ENCODE measurements at regions not wholly inside any gene's neighbourhood (a gene's known extent, or its start where the extent isn't known, plus 50 kb on each side); places are given as distances from the start of the nearest gene placed in this dataset.

DNA sequence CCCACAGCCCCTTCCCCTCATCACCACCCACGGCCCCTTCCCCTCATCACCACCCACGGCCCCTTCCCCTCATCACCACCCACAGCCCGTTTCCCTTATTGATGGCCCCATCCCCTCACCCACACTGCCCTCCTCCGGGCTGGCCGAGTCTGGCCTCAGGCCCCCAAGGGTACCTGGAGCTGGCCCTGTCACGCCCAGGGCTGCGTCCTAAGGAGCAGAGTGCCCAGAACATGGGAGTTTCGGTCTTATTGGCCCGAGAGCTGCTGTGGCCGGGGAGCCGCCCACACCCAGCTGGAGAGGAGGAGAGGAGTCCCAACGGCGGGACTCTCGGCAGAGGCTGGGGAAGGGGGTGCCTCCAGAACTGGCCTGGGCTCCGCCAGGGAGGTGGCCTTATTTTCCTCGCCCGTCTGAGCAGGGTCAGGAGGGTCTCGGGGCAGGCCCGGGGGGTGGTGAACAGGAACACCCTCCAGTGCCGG, 182.3 kb downstream of the KIF26A start:
- Histone ChIP-seq H3K27me3 (ENCODE audit: insufficient read depth, low read length) (no peaks in the 10 kb centered on the region), H3K36me3 (ENCODE audit: insufficient read depth, low read length) (no peaks in the 10 kb centered on the region), H3K4me3 (ENCODE audit: insufficient read depth, low read length) (no peak overlapping the region), H3K4me1 (ENCODE audit: insufficient read depth, low read length) (no peaks in the 10 kb centered on the region), H3K79me2 (ENCODE audit: insufficient read depth, low read length) (no peaks in the 10 kb centered on the region), H3K9me3 (ENCODE audit: low read depth, low read length) (no peaks in the 10 kb centered on the region), H4K20me1 (ENCODE audit: insufficient read depth, low read length) (no peaks in the 10 kb centered on the region), H2AFZ (ENCODE audit: low read length) (no peak overlapping the region), H3K27ac (ENCODE audit: low read depth, low read length) (no peak overlapping the region), H3K4me2 (ENCODE audit: insufficient read depth, low read length) (no peak overlapping the region)
- peak; percentile 32 for DNase-seq (ENCODE audit: insufficient read length, low spot score, missing footprints)
- no peak for TF ChIP-seq CTCF (IDR thresholded peaks at IDR 0.05; ENCODE audit: extremely low read depth, low read depth, low read length)

- Histone ChIP-seq H3K4me3 (ENCODE audit: insufficient read depth, low read length) (no peak overlapping the region), H3K27ac (ENCODE audit: low read depth, low read length) (no peak overlapping the region), H4K20me1 (ENCODE audit: insufficient read depth, low read length) (no peaks in the 10 kb centered on the region), H3K36me3 (ENCODE audit: insufficient read depth, low read length) (no peaks in the 10 kb centered on the region), H2AFZ (ENCODE audit: low read length) (no peak overlapping the region), H3K9me3 (ENCODE audit: low read depth, low read length) (no peaks in the 10 kb centered on the region), H3K79me2 (ENCODE audit: insufficient read depth, low read length) (no peaks in the 10 kb centered on the region), H3K4me2 (ENCODE audit: insufficient read depth, low read length) (no peak overlapping the region), H3K4me1 (ENCODE audit: insufficient read depth, low read length) (no peaks in the 10 kb centered on the region), H3K27me3 (ENCODE audit: insufficient read depth, low read length) (no peaks in the 10 kb centered on the region)
- TF ChIP-seq CTCF (IDR thresholded peaks at IDR 0.05; ENCODE audit: extremely low read depth, low read depth, low read length): no peak
- peak; percentile 80 for DNase-seq (ENCODE audit: insufficient read length, low spot score, missing footprints)
Observed at GRCh38 chr14:104321088-104321801, 182.9 kb downstream of the KIF26A start.

DNA sequence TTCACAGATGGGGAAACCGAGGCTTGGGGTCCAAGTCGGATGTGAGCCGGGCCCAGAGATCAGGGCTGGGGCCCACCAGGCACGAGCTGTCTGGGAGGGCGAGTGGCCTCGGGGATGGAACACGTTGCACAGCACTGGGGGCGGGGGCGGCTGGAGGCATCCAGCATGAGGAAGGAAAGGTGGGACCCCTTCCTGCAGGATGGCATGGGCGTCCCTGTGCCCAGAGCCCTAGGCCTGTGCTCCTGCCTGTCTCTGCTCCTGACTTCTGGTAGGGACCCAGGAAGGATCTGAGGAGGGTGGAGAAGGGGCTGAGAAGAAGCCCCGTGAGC, 183.4 kb downstream of the KIF26A start:
- TF ChIP-seq CTCF (IDR thresholded peaks at IDR 0.05; ENCODE audit: extremely low read depth, low read depth, low read length): no peak

DNA sequence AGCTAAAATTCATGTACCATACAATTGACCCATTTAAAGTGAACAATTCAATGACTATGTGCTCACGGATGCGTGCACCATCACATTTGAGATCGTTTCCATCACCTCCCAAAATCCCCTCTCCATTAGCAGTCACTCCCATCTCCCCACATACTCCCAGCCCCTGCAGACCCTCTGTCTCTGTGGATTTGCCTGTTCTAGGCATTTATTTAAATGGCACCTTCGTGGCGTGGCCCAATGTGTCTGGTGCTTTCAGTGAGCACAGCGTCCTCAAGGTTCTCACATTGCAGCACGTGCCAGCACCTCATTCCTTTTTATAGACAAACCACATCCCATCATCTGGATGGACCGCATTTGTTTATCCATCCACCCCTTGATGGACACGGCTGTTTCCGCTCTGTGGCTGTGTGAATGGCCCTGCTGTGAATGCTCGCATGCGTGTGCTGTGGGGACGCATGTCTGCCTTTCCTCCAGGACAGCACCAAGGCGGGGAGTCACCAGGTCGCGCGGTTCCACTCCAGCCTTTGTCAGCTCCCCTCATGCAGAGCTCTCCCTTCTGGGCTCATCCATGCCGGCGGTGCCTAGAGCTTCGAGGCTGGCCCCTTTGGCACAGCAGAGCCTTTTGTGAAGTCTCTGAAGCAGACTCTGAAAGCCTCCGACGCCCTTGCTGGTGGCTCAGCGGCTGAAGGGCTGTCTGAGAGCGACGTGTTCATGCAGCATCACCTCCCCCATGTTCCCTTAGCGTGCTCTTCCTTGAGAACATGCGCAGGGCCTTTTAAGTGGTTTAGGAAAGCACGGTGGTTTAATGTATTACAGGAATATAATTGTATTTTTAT, 184.4 kb downstream of the KIF26A start:
- Histone ChIP-seq H3K27me3 (ENCODE audit: insufficient read depth, low read length) (no peaks in the 10 kb centered on the region), H2AFZ (ENCODE audit: low read length) (no peak overlapping the region), H3K4me2 (ENCODE audit: insufficient read depth, low read length) (no peak overlapping the region), H3K36me3 (ENCODE audit: insufficient read depth, low read length) (no peaks in the 10 kb centered on the region), H3K9me3 (ENCODE audit: low read depth, low read length) (no peaks in the 10 kb centered on the region), H3K79me2 (ENCODE audit: insufficient read depth, low read length) (no peaks in the 10 kb centered on the region), H3K4me1 (ENCODE audit: insufficient read depth, low read length) (no peaks in the 10 kb centered on the region), H3K4me3 (ENCODE audit: insufficient read depth, low read length) (no peak overlapping the region), H4K20me1 (ENCODE audit: insufficient read depth, low read length) (no peaks in the 10 kb centered on the region), H3K27ac (ENCODE audit: low read depth, low read length) (no peak overlapping the region)
- DNase-seq (ENCODE audit: insufficient read length, low spot score, missing footprints): peak; percentile 14
- no peak for TF ChIP-seq CTCF (IDR thresholded peaks at IDR 0.05; ENCODE audit: extremely low read depth, low read depth, low read length)

More for the DNA sequence above, 183.4 kb downstream of the KIF26A start:
- peak; percentile 64 for DNase-seq (ENCODE audit: insufficient read length, low spot score, missing footprints)
- Histone ChIP-seq H3K79me2 (ENCODE audit: insufficient read depth, low read length) (no peaks in the 10 kb centered on the region), H3K27me3 (ENCODE audit: insufficient read depth, low read length) (no peaks in the 10 kb centered on the region), H3K27ac (ENCODE audit: low read depth, low read length) (no peak overlapping the region), H3K4me2 (ENCODE audit: insufficient read depth, low read length) (no peak overlapping the region), H3K4me3 (ENCODE audit: insufficient read depth, low read length) (no peak overlapping the region), H3K9me3 (ENCODE audit: low read depth, low read length) (no peaks in the 10 kb centered on the region), H3K36me3 (ENCODE audit: insufficient read depth, low read length) (no peaks in the 10 kb centered on the region), H4K20me1 (ENCODE audit: insufficient read depth, low read length) (no peaks in the 10 kb centered on the region), H2AFZ (ENCODE audit: low read length) (no peak overlapping the region), H3K4me1 (ENCODE audit: insufficient read depth, low read length) (no peaks in the 10 kb centered on the region)
